ENCODE measurements at regions not wholly inside any gene's neighbourhood (a gene's known extent, or its start where the extent isn't known, plus 50 kb on each side); places are given as distances from the start of the nearest gene placed in this dataset.

- TF ChIP-seq EZH2 (IDR thresholded peaks at IDR 0.05; ENCODE audit: low read depth, unreplicated experiment) (no peak), CTCF (conservative IDR thresholded peaks at IDR 0.05; ENCODE audit: low read depth in 2 of 2) (no peak), ETS1 (IDR thresholded peaks at IDR 0.05) (no peak), POLR2AphosphoS5 (IDR thresholded peaks at IDR 0.05; ENCODE audit: low read depth) (no peak), REST (IDR thresholded peaks at IDR 0.05; ENCODE audit: unreplicated experiment) (no peak), CREB1 (CRISPR knock-in tag; IDR thresholded peaks at IDR 0.05; ENCODE audit: low read depth) (no peak), EZH2phosphoT487 (IDR thresholded peaks at IDR 0.05; ENCODE audit: unreplicated experiment) (no peak), JUNB (IDR thresholded peaks at IDR 0.05; ENCODE audit: unreplicated experiment) (no peak), NANOG (IDR thresholded peaks at IDR 0.05; ENCODE audit: borderline replicate concordance) (no peak), STAT1 (IDR thresholded peaks at IDR 0.05; ENCODE audit: unreplicated experiment) (no peak)
Observed at GRCh38 chr6:144353871-144354314, 68.8 kb downstream of the UTRN start.

All from GM23338 (cell line).